Peyer's patch (tissue), 4 donors: ENCODE measurements at regions not wholly inside any gene's neighbourhood (a gene's known extent, or its start where the extent isn't known, plus 50 kb on each side); places are given as distances from the start of the nearest gene placed in this dataset.

Experiments
- CTCF ChIP-seq, 6 experiments: fragments of 450-650 bp in 4 of 6; fragments of 200-600 bp in 2 of 6; sonication (generic) in 1 of 6; IDR thresholded peaks; one replicate each; pipeline ENCODE4 v1.5.1; 2017 to 2019; ENCODE audit warnings: antibody characterized with exemption in 6 of 6, mild to moderate bottlenecking in 3 of 6, moderate library complexity in 1 of 6
- POLR2A ChIP-seq, 2 donors: fragments of 450-650 bp; IDR thresholded peaks; one replicate each; pipeline ENCODE4 v1.5.1; 2017; ENCODE audit warnings: antibody characterized with exemption in 2 of 2, mild to moderate bottlenecking in 2 of 2, moderate library complexity in 2 of 2

DNA sequence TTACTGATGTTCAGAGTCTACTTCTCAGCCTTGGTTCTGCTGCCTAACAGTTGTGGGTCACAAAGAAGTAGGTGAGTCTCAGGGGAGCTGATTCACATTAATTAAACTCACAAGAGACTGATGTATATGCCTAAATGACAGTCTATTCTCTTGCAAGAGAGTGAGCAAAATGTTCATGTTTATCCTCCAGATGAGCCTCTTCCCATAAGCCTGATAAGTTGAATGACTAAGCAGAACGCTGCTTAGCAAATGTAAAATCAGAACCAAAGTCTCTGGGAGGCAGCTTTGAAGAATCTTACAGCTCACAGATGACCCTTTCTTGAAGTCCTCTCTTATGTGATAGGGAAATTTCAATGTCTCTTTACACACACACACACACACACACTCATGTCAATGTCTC is 1092.2 kb downstream of the TYW1 start:
- no peak for TF ChIP-seq POLR2A (IDR thresholded peaks at IDR 0.05)
- no peak for TF ChIP-seq CTCF (IDR thresholded peaks at IDR 0.05)
